Tongue (tissue), 1 donor: ENCODE measurements at regions not wholly inside any gene's neighbourhood (a gene's known extent, or its start where the extent isn't known, plus 50 kb on each side); places are given as distances from the start of the nearest gene placed in this dataset.
A peak's percentile ranks its signal among the peaks of the same experiment; 100 is the strongest.
"Not testable (repeated sequence)": the region's sequence is repeated elsewhere in the genome, so short reads cannot be mapped to it uniquely, and the experiment has no call there.

Source experiments
- DNase-seq: peaks from one replicate; pipeline ENCODE4 v3.0.0-alpha.2; 2015

GRCh38 chr3:154666542-154666941 lies 236.6 kb upstream of the GPR149 start:
- no peak for DNase-seq

- DNase-seq, result no peak
These were observed 234.7 kb upstream of the GPR149 start for GRCh38 chr3:154664714-154665113.

- no peak for DNase-seq
These were observed 232.9 kb upstream of the GPR149 start for GRCh38 chr3:154662851-154663250.

- peak; percentile 37 for DNase-seq
These were observed 230.8 kb upstream of the GPR149 start for GRCh38 chr3:154660811-154661210.

- no peak for DNase-seq
These were observed 228.0 kb upstream of the GPR149 start for GRCh38 chr3:154658000-154658399.

GRCh38 chr3:154657218-154657617 lies 227.2 kb upstream of the GPR149 start:
- DNase-seq, result no peak

- DNase-seq, result no peak
These were observed 226.5 kb upstream of the GPR149 start for GRCh38 chr3:154656486-154656885.

GRCh38 chr3:154642145-154642544 lies 212.2 kb upstream of the GPR149 start:
- DNase-seq, result no peak

GRCh38 chr3:154625756-154626155 lies 195.8 kb upstream of the GPR149 start:
- no peak for DNase-seq

- DNase-seq, result not testable (repeated sequence)
These were observed 189.6 kb upstream of the GPR149 start for GRCh38 chr3:154619621-154620020.

- no peak for DNase-seq
These were observed 186.3 kb upstream of the GPR149 start for GRCh38 chr3:154616298-154616697.

- peak; percentile 64 for DNase-seq
These were observed 185.5 kb upstream of the GPR149 start for GRCh38 chr3:154615471-154615870.

- no peak for DNase-seq
These were observed 184.6 kb upstream of the GPR149 start for GRCh38 chr3:154614601-154615000.

- DNase-seq, result no peak
These were observed 184.1 kb upstream of the GPR149 start for GRCh38 chr3:154614078-154614477.

GRCh38 chr3:154602241-154602640 lies 172.3 kb upstream of the GPR149 start:
- DNase-seq, result no peak

GRCh38 chr3:154598166-154598565 lies 168.2 kb upstream of the GPR149 start:
- no peak for DNase-seq

- DNase-seq, result no peak
These were observed 160.8 kb upstream of the GPR149 start for GRCh38 chr3:154590675-154591384.

GRCh38 chr3:154588831-154589230 lies 158.8 kb upstream of the GPR149 start:
- no peak for DNase-seq

GRCh38 chr3:154584974-154585373 lies 155.0 kb upstream of the GPR149 start:
- DNase-seq, result no peak

- DNase-seq, result no peak
These were observed 154.1 kb upstream of the GPR149 start for GRCh38 chr3:154584041-154584440.

- peak; percentile 20 for DNase-seq
These were observed 153.2 kb upstream of the GPR149 start for GRCh38 chr3:154583086-154583634.

- no peak for DNase-seq
These were observed 152.5 kb upstream of the GPR149 start for GRCh38 chr3:154582501-154582900.

- no peak for DNase-seq
These were observed 141.7 kb upstream of the GPR149 start for GRCh38 chr3:154571553-154572226.

- no peak for DNase-seq
These were observed 138.1 kb upstream of the GPR149 start for GRCh38 chr3:154568064-154568463.
